ENCODE measurements at regions not wholly inside any gene's neighbourhood (a gene's known extent, or its start where the extent isn't known, plus 50 kb on each side); places are given as distances from the start of the nearest gene placed in this dataset.
"Not testable (repeated sequence)": the region's sequence is repeated elsewhere in the genome, so short reads cannot be mapped to it uniquely, and the experiment has no call there.

- WGBS, 2 donors (ENCODE audit: low coverage in 1 of 2): 48 to 63% methylated on average over 1 of the region's 1 CpG
- no peak for DNase-seq
- H3K4me3 ChIP-seq: no peak overlapping the region
- intact Hi-C loops (cut with DNase I; ENCODE audit: low total_unique reads) (no loop called here), in situ Hi-C loops (cut with MboI; ENCODE audit: low pct_ligation_motif_present in 1 of 4, low pct_unique_long_range_greater_than_20kb in 1 of 4, low sequenced_read_pairs in 3 of 4) (no loop called here)
- H3K27ac ChIP-seq: no peak overlapping the region
- TF ChIP-seq POLR2A (IDR thresholded peaks at IDR 0.05): no peak
- no peak for TF ChIP-seq EP300 (IDR thresholded peaks at IDR 0.05; ENCODE audit: low read depth)
- TF ChIP-seq CTCF (IDR thresholded peaks at IDR 0.05): no peak
- no peak for TF ChIP-seq POLR2AphosphoS5 (IDR thresholded peaks at IDR 0.05)
- no peaks in the 10 kb centered on the region for H3K9me3 ChIP-seq
- no peaks in the 10 kb centered on the region for H3K36me3 ChIP-seq
- no peaks in the 10 kb centered on the region for H3K4me1 ChIP-seq
- H3K27me3 ChIP-seq: no peaks in the 10 kb centered on the region
Observed at GRCh38 chr2:52474091-52474490, 1293.5 kb upstream of the CHAC2 start.

GRCh38 chr2:52473526-52473925 lies 1294.1 kb upstream of the CHAC2 start:
- H3K4me3 ChIP-seq: no peak overlapping the region
- TF ChIP-seq CTCF (IDR thresholded peaks at IDR 0.05) (no peak), POLR2A (IDR thresholded peaks at IDR 0.05) (no peak), EP300 (IDR thresholded peaks at IDR 0.05; ENCODE audit: low read depth) (no peak), POLR2AphosphoS5 (IDR thresholded peaks at IDR 0.05) (no peak)
- 19 to 26% methylated on average over 2 of the region's 2 CpGs for WGBS, 2 donors (ENCODE audit: low coverage in 1 of 2)
- intact Hi-C loops (cut with DNase I; ENCODE audit: low total_unique reads) (no loop called here), in situ Hi-C loops (cut with MboI; ENCODE audit: low pct_ligation_motif_present in 1 of 4, low pct_unique_long_range_greater_than_20kb in 1 of 4, low sequenced_read_pairs in 3 of 4) (no loop called here)
- no peaks in the 10 kb centered on the region for H3K27me3 ChIP-seq
- H3K27ac ChIP-seq: no peak overlapping the region
- H3K4me1 ChIP-seq: no peaks in the 10 kb centered on the region
- DNase-seq: no peak
- no peaks in the 10 kb centered on the region for H3K9me3 ChIP-seq
- no peaks in the 10 kb centered on the region for H3K36me3 ChIP-seq

GRCh38 chr2:52470457-52470856 lies 1297.1 kb upstream of the CHAC2 start:
- DNase-seq; H3K27me3 ChIP-seq; H3K27ac ChIP-seq; H3K4me1 ChIP-seq; in situ Hi-C loops (cut with MboI; ENCODE audit: low pct_ligation_motif_present in 1 of 4, low pct_unique_long_range_greater_than_20kb in 1 of 4, low sequenced_read_pairs in 3 of 4); H3K9me3 ChIP-seq; H3K4me3 ChIP-seq; intact Hi-C loops (cut with DNase I; ENCODE audit: low total_unique reads); H3K36me3 ChIP-seq: not testable (repeated sequence)
- 86% methylated on average over 1 of the region's 1 CpG; no CpG with 5 or more reads in 1 of the 2 donors for WGBS, 2 donors (ENCODE audit: low coverage in 1 of 2)

GRCh38 chr2:52467189-52467588 lies 1300.4 kb upstream of the CHAC2 start:
- no peak overlapping the region for H3K27ac ChIP-seq
- no peak overlapping the region for H3K4me3 ChIP-seq
- in situ Hi-C loops (cut with MboI; ENCODE audit: low pct_ligation_motif_present in 1 of 4, low pct_unique_long_range_greater_than_20kb in 1 of 4, low sequenced_read_pairs in 3 of 4): no loop called here
- WGBS, 2 donors (ENCODE audit: low coverage in 1 of 2): 88 to 100% methylated on average over 2 of the region's 2 CpGs
- no peaks in the 10 kb centered on the region for H3K9me3 ChIP-seq
- H3K36me3 ChIP-seq: no peaks in the 10 kb centered on the region
- intact Hi-C loops (cut with DNase I; ENCODE audit: low total_unique reads): no loop called here
- DNase-seq: no peak
- no peaks in the 10 kb centered on the region for H3K27me3 ChIP-seq
- H3K4me1 ChIP-seq: no peaks in the 10 kb centered on the region
- no peak for TF ChIP-seq POLR2A (IDR thresholded peaks at IDR 0.05)
- no peak for TF ChIP-seq EP300 (IDR thresholded peaks at IDR 0.05; ENCODE audit: low read depth)
- TF ChIP-seq CTCF (IDR thresholded peaks at IDR 0.05): no peak
- TF ChIP-seq POLR2AphosphoS5 (IDR thresholded peaks at IDR 0.05): no peak

GRCh38 chr2:52465287-52465686 lies 1302.3 kb upstream of the CHAC2 start:
- H3K9me3 ChIP-seq: no peaks in the 10 kb centered on the region
- intact Hi-C loops (cut with DNase I; ENCODE audit: low total_unique reads) (no loop called here), in situ Hi-C loops (cut with MboI; ENCODE audit: low pct_ligation_motif_present in 1 of 4, low pct_unique_long_range_greater_than_20kb in 1 of 4, low sequenced_read_pairs in 3 of 4) (no loop called here)
- TF ChIP-seq EP300 (IDR thresholded peaks at IDR 0.05; ENCODE audit: low read depth): no peak
- no peaks in the 10 kb centered on the region for H3K36me3 ChIP-seq
- no peak for DNase-seq
- H3K4me1 ChIP-seq: no peaks in the 10 kb centered on the region
- no peak overlapping the region for H3K4me3 ChIP-seq
- H3K27me3 ChIP-seq: no peaks in the 10 kb centered on the region
- no peak overlapping the region for H3K27ac ChIP-seq
- whole genome bisulfite sequencing, 2 donors (ENCODE audit: low coverage in 1 of 2): 70 to 71% methylated on average over 3 of the region's 3 CpGs

All from transverse colon (tissue), 4 donors.